OCI-LY7 (cell line): ENCODE measurements at regions not wholly inside any gene's neighbourhood (a gene's known extent, or its start where the extent isn't known, plus 50 kb on each side); places are given as distances from the start of the nearest gene placed in this dataset.

ENCODE experiments used
- EZH2phosphoT487 ChIP-seq: fragments of 200-600 bp; sonication (generic); IDR thresholded peaks from 2 replicates; pipeline ENCODE4 v1.6.1; 2018; ENCODE audit warnings: low read depth, borderline replicate concordance, mild to moderate bottlenecking, mixed run types, antibody characterized with exemption, low read length, moderate library complexity, mixed read lengths
- TF ChIP-seq, protein P1 (sequence below): fragments of 200-600 bp; sonication (generic); conservative IDR thresholded peaks from 2 replicates; pipeline ENCODE4 v1.5.1; 2014; ENCODE audit warnings: mild to moderate bottlenecking, antibody characterized with exemption, low read length, moderate library complexity, mixed read lengths

GRCh38 chr12:88408823-88409222 lies 171.4 kb downstream of the KITLG start:
- TF ChIP-seq, protein P1, sequence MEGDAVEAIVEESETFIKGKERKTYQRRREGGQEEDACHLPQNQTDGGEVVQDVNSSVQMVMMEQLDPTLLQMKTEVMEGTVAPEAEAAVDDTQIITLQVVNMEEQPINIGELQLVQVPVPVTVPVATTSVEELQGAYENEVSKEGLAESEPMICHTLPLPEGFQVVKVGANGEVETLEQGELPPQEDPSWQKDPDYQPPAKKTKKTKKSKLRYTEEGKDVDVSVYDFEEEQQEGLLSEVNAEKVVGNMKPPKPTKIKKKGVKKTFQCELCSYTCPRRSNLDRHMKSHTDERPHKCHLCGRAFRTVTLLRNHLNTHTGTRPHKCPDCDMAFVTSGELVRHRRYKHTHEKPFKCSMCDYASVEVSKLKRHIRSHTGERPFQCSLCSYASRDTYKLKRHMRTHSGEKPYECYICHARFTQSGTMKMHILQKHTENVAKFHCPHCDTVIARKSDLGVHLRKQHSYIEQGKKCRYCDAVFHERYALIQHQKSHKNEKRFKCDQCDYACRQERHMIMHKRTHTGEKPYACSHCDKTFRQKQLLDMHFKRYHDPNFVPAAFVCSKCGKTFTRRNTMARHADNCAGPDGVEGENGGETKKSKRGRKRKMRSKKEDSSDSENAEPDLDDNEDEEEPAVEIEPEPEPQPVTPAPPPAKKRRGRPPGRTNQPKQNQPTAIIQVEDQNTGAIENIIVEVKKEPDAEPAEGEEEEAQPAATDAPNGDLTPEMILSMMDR, result no peak
- TF ChIP-seq EZH2phosphoT487, result no peak
